ENCODE measurements at regions not wholly inside any gene's neighbourhood (a gene's known extent, or its start where the extent isn't known, plus 50 kb on each side); places are given as distances from the start of the nearest gene placed in this dataset.
"Not testable (repeated sequence)": the region's sequence is repeated elsewhere in the genome, so short reads cannot be mapped to it uniquely, and the experiment has no call there.

DNA sequence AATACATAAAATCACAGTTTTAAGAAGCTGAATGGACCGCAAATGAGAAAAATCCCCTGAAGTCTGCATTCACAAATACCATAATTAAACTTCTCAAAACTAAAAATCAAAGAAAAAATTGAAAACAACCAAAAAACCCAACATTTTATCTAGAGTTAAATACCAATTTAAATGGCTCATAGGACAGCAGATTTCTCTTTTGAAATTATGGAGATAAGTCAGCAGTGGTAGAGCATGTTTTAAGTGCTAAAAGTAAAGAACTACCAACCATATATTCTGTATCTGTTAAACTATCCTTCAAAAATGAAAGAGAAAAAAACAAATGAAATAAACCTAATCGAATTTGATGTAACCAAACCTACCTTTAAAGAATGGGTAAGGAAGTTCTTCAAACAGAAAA, 862.8 kb downstream of the TAF11L14 start:
- H3K27me3 Mint-ChIP-seq: no peaks in the 10 kb centered on the region
- H3K36me3 Mint-ChIP-seq: no peaks in the 10 kb centered on the region
- no peak overlapping the region for H3K27ac Mint-ChIP-seq
- no peaks in the 10 kb centered on the region for H3K4me1 Mint-ChIP-seq
- H3K4me3 Mint-ChIP-seq: no peak overlapping the region
- H3K9me3 Mint-ChIP-seq: peaks cover 0 to 13% (median 2%) of the 10 kb centered on the region in 3 donors

DNA sequence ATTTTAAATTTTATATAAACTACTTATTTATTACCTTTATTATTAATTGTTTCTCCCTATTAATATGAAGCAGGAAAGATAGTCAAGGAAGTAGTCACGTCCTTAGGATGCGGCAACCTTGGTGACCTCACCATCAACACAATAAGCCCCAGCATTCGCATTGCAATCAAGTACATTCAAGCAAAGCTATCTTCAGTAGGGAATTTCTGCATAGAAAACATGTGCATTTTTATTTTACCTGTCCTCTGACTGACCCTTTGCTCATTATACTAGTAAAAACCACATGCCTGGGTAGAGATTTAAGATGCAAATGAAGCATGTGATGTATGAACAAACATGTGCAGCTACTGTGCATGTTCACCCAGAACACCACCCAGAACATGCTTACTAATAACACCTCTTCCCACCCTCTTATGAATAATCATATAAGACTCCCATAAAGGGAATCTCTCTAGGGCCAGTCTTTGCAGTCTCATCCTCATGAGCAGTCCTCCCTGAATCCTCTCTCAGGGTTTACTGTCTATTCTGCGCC, 869.6 kb downstream of the TAF11L14 start:
- H3K27me3 Mint-ChIP-seq: peaks cover 2% of the 10 kb centered on the region
- no peaks in the 10 kb centered on the region for H3K36me3 Mint-ChIP-seq
- H3K4me3 Mint-ChIP-seq: no peak overlapping the region
- no peaks in the 10 kb centered on the region for H3K4me1 Mint-ChIP-seq
- H3K27ac Mint-ChIP-seq: no peak overlapping the region
- no peaks in the 10 kb centered on the region for H3K9me3 Mint-ChIP-seq

DNA sequence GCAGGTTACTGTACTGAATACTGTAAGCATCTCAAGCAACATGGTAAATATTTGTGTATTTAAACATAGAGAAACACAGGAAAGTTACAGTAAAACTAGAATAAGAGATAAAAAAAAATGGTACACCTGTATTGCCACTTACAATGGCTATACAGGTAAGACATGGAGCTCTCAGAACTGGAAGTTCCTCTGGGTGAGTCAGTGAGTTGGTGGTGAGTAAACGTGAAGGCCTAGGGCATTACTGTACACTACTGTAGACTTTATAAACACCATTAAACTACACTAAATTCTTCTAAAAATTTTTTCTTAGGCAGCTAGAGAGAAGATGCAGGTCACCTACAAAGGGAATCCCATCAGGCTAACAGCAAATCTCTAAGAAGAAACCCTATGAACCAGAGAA, 872.9 kb downstream of the TAF11L14 start:
- Mint-ChIP-seq H3K27me3 (peaks cover 2% of the 10 kb centered on the region), H3K36me3 (no peaks in the 10 kb centered on the region), H3K4me3 (no peak overlapping the region), H3K9me3 (peaks cover 0 to 6% (median 3%) of the 10 kb centered on the region in 3 donors), H3K4me1 (no peaks in the 10 kb centered on the region), H3K27ac (no peak overlapping the region)

DNA sequence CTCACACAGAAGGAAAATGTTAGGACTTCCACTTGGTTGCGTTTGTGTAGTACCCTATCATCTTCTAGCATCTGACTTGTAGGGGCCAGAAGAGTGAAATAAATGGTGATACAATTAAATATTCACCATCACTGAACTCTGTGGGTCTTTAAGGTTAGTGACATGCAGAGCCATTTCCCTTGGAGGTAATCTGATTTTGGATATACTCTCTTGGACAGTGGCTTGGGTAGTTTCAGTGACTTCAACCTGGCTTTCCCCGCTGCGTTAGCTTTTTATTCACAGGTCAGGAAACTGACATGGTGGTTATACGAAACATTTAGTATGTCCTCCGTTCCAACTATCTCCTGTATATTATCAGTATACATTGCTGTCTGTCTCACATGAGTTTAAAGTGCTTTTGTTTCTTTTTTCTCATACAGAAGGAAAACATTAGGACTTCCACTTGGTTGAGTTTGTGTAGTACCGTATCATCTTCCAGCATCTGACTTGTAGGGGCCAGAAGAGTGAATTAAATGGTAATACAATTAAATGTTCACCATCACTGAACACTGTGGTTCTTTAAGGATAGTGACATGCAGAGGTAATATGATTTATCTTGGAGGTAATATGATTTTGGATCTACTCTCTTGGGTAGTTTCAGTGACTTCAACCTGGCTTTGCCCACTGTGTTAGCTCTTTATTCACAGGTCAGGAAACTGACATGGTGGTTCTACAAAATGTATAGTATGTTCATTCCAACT, 883.6 kb downstream of the TAF11L14 start:
- Mint-ChIP-seq H3K4me1 (peaks cover 0 to 1% (median 0%) of the 10 kb centered on the region in 3 donors), H3K36me3 (no peaks in the 10 kb centered on the region), H3K9me3 (peaks cover 3 to 7% (median 6%) of the 10 kb centered on the region in 3 donors), H3K4me3 (no peak overlapping the region), H3K27me3 (no peaks in the 10 kb centered on the region), H3K27ac (no peak overlapping the region)

DNA sequence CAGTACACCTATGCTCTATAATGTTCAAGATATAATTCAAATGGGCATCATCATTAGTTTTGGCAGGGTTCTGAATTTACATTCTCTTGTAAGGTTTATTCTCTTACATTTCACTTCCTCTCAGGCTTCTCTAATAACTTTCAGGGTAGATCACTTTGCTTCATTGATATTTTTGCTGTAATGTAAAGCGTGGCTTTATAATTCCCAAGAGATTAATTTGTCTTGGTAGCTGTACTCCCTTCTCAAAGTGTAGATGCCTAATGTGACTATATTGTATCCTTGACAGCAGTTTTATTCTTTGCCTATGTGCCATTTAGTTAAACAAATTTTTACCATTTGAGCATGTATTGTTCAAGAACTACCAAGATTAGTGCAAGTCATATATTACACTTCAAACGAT, 889.1 kb downstream of the TAF11L14 start:
- no peaks in the 10 kb centered on the region for H3K27me3 Mint-ChIP-seq
- no peaks in the 10 kb centered on the region for H3K4me1 Mint-ChIP-seq
- H3K36me3 Mint-ChIP-seq: no peaks in the 10 kb centered on the region
- peaks cover 2 to 6% (median 4%) of the 10 kb centered on the region in 3 donors for H3K9me3 Mint-ChIP-seq
- H3K27ac Mint-ChIP-seq: no peak overlapping the region
- no peak overlapping the region for H3K4me3 Mint-ChIP-seq

DNA sequence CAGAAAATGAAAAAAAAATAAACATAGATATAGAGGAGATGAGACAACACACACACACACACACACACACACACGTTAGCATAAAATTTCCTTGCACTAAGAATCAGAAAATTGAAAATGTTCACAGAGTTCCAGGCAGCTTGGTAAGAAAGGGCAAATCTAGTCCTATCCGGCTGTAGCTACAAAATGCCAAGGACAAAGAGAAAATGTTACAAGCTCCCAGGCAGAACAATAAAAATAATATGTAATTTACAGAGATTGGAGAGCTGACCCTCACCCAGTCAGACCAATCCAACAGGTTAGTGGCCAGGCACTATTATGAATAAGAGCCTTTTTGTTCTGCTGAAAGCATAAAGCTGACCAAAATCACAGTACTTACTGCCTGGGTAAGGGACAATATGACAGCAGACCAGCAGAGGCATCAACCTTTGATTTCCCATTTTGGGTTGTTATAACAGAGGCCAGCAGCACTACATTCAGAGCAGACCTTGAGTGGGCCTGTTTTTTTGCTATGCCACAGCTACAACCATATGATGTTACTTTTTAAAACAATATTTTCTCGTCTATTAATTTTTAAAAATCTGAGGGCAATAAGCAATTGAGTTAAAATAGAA, 892.6 kb downstream of the TAF11L14 start:
- Mint-ChIP-seq H3K27ac (no peak overlapping the region), H3K36me3 (no peaks in the 10 kb centered on the region), H3K4me3 (no peak overlapping the region), H3K9me3 (no peaks in the 10 kb centered on the region), H3K4me1 (no peaks in the 10 kb centered on the region), H3K27me3 (no peaks in the 10 kb centered on the region)

DNA sequence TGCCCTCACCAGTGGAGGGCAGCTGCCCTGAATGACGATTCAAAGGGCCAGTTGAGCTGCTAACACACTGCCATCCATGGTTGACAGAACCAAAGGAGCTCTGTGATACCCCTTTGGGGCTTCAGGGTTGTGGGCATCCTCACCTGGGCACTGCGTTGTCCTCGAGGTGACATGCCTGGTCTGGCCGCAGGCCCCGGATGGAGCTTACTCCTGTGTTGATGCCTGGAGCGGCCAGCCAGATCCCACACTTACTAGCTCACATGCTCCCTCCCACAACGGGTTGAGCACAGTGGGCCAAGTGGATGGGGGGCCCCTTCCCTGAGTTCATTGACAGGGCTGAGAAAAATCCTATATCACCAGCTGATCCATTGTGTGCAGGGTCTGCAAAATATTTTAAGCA, 898.9 kb downstream of the TAF11L14 start:
- Mint-ChIP-seq H3K27ac (no peak overlapping the region), H3K4me1 (no peaks in the 10 kb centered on the region), H3K4me3 (no peak overlapping the region), H3K9me3 (no peaks in the 10 kb centered on the region), H3K36me3 (no peaks in the 10 kb centered on the region), H3K27me3 (no peaks in the 10 kb centered on the region)

DNA sequence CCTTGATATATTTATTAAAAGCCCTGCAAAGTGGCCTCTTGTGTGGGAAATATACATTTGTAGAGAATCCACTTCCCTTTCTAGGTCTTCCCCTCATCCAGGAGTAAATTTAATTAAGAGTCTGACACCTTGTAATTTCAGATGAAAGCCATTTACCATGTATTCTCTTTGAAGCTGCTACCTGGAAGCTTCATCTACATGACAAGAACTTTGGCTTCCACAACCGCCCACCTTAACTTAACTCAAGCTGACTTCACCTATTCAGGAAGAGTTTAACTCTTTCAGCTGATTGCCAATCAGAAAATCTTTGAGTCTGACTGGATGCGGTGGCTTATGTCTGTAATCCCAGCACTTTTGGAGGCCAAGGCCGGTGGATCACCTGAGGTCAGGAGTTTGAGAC, 899.9 kb downstream of the TAF11L14 start:
- H3K4me1 Mint-ChIP-seq: no peaks in the 10 kb centered on the region
- H3K4me3 Mint-ChIP-seq: no peak overlapping the region
- no peaks in the 10 kb centered on the region for H3K36me3 Mint-ChIP-seq
- H3K27me3 Mint-ChIP-seq: no peaks in the 10 kb centered on the region
- H3K9me3 Mint-ChIP-seq: no peaks in the 10 kb centered on the region
- no peak overlapping the region for H3K27ac Mint-ChIP-seq

DNA sequence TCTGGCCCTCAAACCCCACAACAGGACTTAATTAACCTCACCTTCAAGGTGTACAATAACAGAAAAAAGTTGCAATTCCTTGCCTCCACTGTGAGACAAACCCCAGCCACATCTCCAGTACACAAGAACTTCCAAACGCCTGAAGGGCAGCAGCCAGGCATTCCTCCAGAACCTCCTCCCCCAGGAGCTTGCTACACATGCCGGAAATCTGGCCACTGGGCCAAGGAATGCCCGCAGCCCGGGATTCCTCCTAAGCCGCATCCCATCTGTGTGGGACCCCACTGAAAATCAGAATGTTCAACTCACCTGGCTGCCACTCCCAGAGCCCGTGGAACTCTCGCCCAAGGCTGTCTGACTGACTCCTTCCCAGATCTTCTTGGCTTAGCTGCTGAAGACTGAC, 901.5 kb downstream of the TAF11L14 start:
- not testable (repeated sequence) for H3K27ac Mint-ChIP-seq, H3K9me3 Mint-ChIP-seq, H3K4me1 Mint-ChIP-seq, H3K36me3 Mint-ChIP-seq, H3K4me3 Mint-ChIP-seq, H3K27me3 Mint-ChIP-seq

DNA sequence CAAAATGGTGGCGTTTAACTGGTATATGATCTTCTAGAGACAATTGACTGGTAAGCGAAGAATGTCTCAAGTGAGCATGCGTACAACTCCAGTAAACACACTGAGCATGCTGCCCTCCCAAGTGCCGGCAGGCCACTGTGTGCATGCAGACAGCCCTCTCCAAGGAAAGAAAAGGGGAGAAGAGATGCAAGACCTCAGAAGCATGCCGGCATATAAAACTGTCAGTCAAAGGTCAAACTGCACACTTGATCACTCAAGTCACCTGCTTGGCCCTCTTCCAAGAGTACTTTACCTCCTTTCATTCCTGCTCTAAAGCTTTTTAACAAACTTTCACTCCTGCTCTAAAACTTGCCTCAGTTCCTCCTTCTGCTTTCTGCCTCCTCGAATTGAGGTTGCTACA, 910.2 kb downstream of the TAF11L14 start:
- no peaks in the 10 kb centered on the region for H3K36me3 Mint-ChIP-seq
- H3K4me1 Mint-ChIP-seq: no peaks in the 10 kb centered on the region
- H3K27me3 Mint-ChIP-seq: peaks cover under 1% of the 10 kb centered on the region
- peaks cover 1 to 3% (median 2%) of the 10 kb centered on the region in 3 donors for H3K9me3 Mint-ChIP-seq
- no peak overlapping the region for H3K4me3 Mint-ChIP-seq
- no peak overlapping the region for H3K27ac Mint-ChIP-seq

DNA sequence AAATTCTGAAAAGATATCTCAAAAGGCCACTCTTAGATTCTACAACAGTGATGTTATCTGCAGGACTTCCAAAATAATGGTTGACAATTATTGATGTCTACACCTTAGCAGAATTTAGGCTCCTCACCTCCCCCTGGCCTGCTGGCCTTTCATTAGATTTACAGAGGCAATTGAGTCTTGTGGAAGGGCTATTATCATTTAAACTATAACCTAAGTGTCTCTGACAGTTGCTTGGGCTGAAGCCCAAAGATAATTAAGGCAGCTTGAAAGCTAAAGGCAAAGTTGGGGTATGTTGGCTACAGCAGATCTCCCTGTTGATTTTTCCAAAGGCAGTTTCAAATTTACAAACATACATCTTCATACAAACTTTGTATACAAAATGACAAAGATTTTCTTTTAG, 912.3 kb downstream of the TAF11L14 start:
- Mint-ChIP-seq H3K9me3 (peaks cover 3 to 8% (median 4%) of the 10 kb centered on the region in 3 donors), H3K27ac (no peak overlapping the region), H3K36me3 (no peaks in the 10 kb centered on the region), H3K27me3 (peaks cover 2% of the 10 kb centered on the region), H3K4me1 (no peaks in the 10 kb centered on the region), H3K4me3 (no peak overlapping the region)

DNA sequence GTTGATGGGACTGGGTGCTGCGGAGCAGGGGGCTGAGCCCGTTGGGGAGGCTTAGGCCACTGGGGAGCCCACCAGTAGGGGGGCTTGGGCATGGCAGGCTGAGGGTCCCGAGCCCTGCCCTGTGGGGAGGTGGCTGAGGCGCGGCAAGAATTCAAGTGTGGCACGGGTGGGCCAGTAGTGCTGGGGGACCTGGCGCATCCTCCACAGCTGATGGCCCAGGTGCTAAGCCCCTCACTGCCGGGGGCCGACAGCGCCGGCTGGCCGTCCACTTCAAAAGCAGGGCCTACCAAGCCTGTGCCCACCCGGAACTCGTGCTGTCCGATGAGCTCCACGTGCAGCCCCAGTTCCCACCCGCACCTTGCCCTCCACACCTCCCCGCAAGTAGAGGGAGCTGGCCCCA, 917.5 kb downstream of the TAF11L14 start:
- H3K4me1 Mint-ChIP-seq: no peaks in the 10 kb centered on the region
- no peaks in the 10 kb centered on the region for H3K36me3 Mint-ChIP-seq
- peaks cover 2% of the 10 kb centered on the region for H3K27me3 Mint-ChIP-seq
- H3K4me3 Mint-ChIP-seq: no peak overlapping the region
- no peak overlapping the region for H3K27ac Mint-ChIP-seq
- H3K9me3 Mint-ChIP-seq: peaks cover 3 to 8% (median 4%) of the 10 kb centered on the region in 3 donors

DNA sequence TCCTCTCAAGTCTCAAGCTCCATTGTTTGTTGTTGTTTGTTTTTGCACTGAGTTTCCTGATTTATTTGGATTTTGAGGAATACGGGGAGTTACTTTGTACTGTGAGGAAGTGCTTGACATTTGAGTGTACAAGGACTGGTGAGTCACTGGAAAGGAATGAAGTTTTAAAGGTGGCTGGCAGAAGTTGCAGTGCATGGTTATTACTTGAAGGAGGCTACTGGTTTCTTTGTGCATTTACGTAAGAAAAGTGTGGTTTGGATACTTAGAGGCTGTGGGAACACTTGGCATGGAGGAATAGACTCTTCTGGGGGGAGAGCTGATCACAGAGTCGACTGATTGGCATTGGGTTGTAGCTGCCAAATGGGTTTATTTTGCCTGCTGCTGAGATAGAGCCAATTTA, 919.0 kb downstream of the TAF11L14 start:
- Mint-ChIP-seq H3K4me1 (no peaks in the 10 kb centered on the region), H3K4me3 (no peak overlapping the region), H3K27me3 (peaks cover 2% of the 10 kb centered on the region), H3K36me3 (no peaks in the 10 kb centered on the region), H3K9me3 (peaks cover 3 to 8% (median 4%) of the 10 kb centered on the region in 3 donors), H3K27ac (no peak overlapping the region)

DNA sequence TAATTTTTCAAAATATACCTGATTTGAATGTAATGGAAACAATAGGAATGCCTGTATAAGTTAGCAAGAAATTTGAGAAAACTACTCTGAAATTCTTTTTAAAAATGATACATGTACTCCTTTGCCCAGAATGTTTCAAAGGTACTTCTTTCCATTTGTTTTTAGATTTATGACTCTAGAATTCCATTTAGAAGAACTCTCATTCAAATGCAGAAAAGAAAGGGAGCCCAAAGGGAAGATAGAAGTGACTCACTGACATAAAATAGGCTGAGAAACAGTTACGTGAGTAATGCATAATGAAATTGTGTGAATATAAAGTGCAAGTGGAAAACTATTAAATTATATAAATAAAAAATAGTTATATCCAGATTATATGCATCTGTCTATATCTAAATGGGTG, 926.3 kb downstream of the TAF11L14 start:
- no peak overlapping the region for H3K4me3 Mint-ChIP-seq
- H3K27me3 Mint-ChIP-seq: no peaks in the 10 kb centered on the region
- H3K36me3 Mint-ChIP-seq: no peaks in the 10 kb centered on the region
- H3K27ac Mint-ChIP-seq: no peak overlapping the region
- H3K9me3 Mint-ChIP-seq: no peaks in the 10 kb centered on the region
- no peaks in the 10 kb centered on the region for H3K4me1 Mint-ChIP-seq

DNA sequence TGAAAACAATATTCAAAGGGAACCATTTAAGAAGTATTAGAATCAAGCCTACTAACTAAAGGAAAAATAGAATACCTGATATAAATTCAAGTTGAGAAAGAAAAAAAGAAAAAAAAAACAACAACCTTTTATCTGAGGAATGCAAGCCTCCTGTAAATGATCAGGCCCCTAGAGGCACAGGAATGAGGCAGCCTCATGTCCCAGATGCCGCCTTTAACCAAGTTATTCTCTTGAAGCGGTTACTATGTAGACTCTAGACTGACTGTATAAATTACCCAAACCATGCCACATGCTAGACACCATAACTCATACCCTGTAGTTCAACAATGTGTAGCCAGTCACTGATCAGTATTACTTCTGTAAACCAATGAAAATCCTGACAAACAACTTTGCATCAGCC, 929.6 kb downstream of the TAF11L14 start:
- Mint-ChIP-seq H3K4me3 (no peak overlapping the region), H3K27me3 (no peaks in the 10 kb centered on the region)

DNA sequence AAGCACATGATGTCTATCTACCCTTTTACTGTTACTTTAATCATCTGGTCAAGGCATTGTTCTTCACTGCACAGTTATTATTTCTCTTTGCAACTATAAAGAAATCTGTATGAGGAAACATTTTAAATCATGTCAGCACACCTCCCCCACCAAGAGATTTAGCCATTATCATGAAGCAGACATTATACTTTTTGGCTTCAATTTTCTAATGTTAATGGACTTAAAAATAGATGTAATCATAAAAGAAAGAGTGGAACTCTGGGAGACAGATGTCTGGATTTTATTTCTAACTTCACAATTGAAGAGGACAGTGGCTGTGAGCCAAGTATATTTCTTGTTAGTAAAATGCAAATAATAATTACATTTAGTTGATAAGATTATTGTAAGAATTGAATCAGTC, 932.4 kb downstream of the TAF11L14 start:
- no peaks in the 10 kb centered on the region for H3K27me3 Mint-ChIP-seq
- no peaks in the 10 kb centered on the region for H3K4me1 Mint-ChIP-seq
- H3K36me3 Mint-ChIP-seq: no peaks in the 10 kb centered on the region
- H3K27ac Mint-ChIP-seq: no peak overlapping the region
- H3K9me3 Mint-ChIP-seq: peaks cover 0 to 4% (median 1%) of the 10 kb centered on the region in 3 donors
- no peak overlapping the region for H3K4me3 Mint-ChIP-seq

More for the DNA sequence above, 929.6 kb downstream of the TAF11L14 start:
- Mint-ChIP-seq H3K36me3 (no peaks in the 10 kb centered on the region), H3K27ac (no peak overlapping the region), H3K4me1 (no peaks in the 10 kb centered on the region), H3K9me3 (no peaks in the 10 kb centered on the region)
